ENCODE measurements at regions not wholly inside any gene's neighbourhood (a gene's known extent, or its start where the extent isn't known, plus 50 kb on each side); places are given as distances from the start of the nearest gene placed in this dataset.

DNA sequence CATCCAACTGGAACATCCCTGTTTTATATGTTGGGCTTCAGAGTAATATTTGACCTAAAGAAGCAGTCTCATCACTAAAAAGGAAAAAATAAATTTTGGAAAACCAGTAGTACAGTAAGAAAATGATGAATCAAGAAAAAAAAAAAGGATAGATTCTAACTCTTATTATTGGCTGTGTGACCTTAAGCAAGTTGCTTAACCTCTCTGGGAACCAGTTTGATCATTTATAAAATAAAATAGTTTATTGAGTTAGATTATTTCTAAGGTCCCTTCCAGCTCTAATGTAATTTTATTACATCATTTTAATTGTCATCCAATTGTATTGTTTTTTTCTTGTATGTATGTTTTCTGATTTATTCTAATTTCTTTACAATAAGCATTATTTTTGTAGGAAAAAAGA lies 127.0 kb downstream of the PRELID2 start:
- no peak for DNase-seq (ENCODE audit: low spot score)
- no peak for TF ChIP-seq CTCF (IDR thresholded peaks at IDR 0.05; ENCODE audit: extremely low read depth, missing control alignments)

DNA sequence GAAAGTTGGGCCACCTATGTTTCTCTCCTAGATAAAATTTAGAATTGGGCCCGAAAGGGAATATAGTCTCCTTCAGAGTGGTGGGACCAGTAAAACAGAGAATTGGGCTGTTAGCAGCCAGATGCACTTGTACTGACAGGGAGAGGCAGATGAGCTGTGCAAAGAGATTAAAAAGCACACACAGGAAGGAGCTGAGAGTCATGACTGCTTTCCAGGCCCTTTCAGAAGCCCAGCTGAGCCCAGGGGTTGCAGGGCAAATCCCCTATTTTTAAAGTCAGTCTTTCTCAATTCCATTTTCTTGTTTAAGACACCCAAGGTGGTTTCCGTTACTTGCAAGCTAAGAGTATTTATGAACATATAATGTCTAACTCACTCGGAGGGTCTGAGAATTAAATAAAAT lies 130.4 kb downstream of the PRELID2 start:
- no peak for DNase-seq (ENCODE audit: low spot score)
- TF ChIP-seq CTCF (IDR thresholded peaks at IDR 0.05; ENCODE audit: extremely low read depth, missing control alignments) = no peak

DNA sequence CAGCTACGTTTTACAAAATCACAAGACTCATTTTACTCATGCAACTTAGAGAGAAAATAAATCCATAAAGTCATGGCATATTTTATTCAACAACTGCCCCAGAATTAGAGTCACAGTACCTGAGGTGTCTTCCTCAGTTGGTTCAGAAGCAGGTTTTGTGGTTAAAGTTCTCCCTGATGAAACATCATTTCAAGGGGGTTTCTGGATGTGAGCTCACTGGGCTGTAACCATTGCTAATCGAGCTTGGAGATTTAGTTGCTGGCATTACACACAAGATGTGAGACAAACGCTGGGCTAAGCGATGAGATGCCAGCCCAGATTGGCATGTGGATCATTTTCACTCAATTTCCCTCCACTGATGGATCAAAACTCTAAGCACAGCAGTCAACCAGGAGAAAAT lies 131.3 kb downstream of the PRELID2 start:
- DNase-seq (ENCODE audit: low spot score) = no peak
- no peak for TF ChIP-seq CTCF (IDR thresholded peaks at IDR 0.05; ENCODE audit: extremely low read depth, missing control alignments)

DNA sequence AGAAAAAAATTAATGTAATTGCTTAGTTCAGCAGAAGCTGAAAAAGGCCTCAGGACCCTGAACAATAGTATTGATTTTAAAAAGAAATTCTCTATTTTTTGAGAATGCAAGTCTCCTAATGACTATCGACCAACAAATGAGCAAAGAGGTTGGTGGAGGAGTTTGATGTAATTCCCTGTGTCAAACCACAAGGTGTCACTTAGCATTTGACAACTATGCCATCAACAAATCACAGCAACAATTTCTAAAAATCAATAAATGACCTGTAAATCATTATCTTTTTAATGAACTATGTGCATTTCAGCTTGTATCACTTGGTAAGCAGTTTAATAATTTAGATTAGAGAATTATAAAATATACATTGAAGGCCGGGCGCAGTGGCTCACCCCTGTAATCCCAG lies 133.7 kb downstream of the PRELID2 start:
- TF ChIP-seq CTCF (IDR thresholded peaks at IDR 0.05; ENCODE audit: extremely low read depth, missing control alignments) = no peak
- no peak for DNase-seq (ENCODE audit: low spot score)

DNA sequence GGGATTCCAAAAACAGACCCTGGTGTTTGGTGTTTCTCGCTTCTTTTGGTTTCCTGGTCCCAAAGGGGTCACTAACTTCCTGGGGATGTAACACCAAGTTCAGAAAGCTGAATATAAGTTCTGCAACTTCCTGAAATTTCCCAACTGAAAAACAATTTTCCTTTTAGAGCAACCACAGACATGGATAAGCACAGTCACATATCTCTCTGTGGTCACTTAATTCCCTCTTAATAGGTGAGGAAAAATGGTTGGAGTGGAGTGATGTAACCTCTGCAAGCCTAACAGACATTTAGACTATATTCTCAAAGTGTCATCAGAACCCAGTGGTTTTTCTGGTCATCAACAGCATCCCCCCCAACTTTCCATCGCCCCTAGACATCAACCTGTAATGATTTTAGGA lies 135.3 kb downstream of the PRELID2 start:
- DNase-seq (ENCODE audit: low spot score) = no peak
- TF ChIP-seq CTCF (IDR thresholded peaks at IDR 0.05; ENCODE audit: extremely low read depth, missing control alignments) = no peak

DNA sequence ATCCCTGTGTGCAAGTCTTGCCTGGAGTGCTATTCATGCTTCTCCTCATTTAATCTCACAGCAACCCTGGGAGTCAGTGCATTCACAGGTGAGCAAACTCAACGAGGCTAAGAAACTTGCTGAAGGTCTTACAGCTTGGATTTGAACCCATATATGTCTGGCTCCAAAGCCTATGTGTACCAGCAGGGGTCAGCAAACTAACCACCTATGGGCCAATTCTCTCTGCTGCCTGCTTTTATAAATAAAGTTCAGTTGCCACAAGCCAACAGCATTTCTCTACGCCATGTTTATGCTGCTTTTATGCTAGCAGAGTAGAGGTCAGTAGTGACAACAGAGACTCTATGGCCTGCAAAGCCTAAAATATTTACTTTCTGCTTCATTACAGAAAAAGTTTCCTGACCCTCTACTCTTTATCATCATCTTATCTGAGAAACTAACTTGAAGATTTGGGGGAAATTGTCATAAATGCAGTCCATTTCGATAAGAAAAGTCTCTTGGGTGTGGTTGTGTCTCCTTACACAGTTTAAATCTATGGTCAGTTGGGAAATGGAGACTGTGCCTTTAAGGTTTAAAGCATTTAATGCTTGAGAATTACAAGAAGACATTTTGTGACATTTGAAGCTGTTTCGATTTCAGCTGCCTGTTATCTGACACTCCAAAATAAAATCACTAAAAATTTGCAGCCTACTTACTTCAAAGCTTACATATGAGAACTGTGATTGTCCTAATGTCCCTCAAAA lies 137.7 kb downstream of the PRELID2 start:
- TF ChIP-seq CTCF (IDR thresholded peaks at IDR 0.05; ENCODE audit: extremely low read depth, missing control alignments) = peak; percentile 21
- peak; percentile 16 for DNase-seq (ENCODE audit: low spot score)

GRCh38 chr5:145689235-145689634 lies 145.9 kb downstream of the PRELID2 start:
- no peak for TF ChIP-seq CTCF (IDR thresholded peaks at IDR 0.05; ENCODE audit: extremely low read depth, missing control alignments)
- no peak for DNase-seq (ENCODE audit: low spot score)
